ENCODE measurements at regions not wholly inside any gene's neighbourhood (a gene's known extent, or its start where the extent isn't known, plus 50 kb on each side); places are given as distances from the start of the nearest gene placed in this dataset.
"Not testable (repeated sequence)": the region's sequence is repeated elsewhere in the genome, so short reads cannot be mapped to it uniquely, and the experiment has no call there.

DNA sequence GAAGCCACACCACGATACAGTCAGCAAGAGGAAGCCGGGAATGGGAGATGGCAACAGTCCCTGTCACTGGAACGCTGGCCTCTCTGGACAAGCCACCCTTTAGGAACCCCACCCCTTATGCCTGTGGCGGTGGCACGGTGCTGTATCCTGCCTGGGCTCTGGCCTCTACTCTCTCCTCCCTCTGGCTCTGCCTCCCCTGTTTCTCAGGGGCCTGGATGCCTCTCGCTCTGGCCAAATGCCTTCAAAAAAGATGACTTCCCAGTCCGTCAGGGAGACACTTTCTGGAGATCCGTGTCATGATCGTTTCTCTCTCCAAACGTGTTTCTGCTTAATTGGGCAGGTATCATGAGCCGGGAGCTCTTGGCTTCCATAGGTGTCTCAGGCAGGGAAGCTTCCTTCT is 99.1 kb upstream of the FOXD4L5 start:
- DNase-seq = peak in 2 of 42 donors; percentile 35 to 43

GRCh38 chr9:65383646-65384045 is 98.6 kb upstream of the FOXD4L5 start:
- intact Hi-C loops (cut with DNase I) = not testable (repeated sequence)
- peak in 2 of 42 donors; percentile 3 to 27 for DNase-seq

More for the DNA sequence above, 99.1 kb upstream of the FOXD4L5 start:
- intact Hi-C loops (cut with DNase I) = not testable (repeated sequence)

GRCh38 chr9:65382701-65383318 is 97.8 kb upstream of the FOXD4L5 start:
- intact Hi-C loops (cut with DNase I) = not testable (repeated sequence)
- DNase-seq = peak in 2 of 42 donors; percentile 21 to 29
